BLaER1 treated with 17β-estradiol and CSF1 and Interleukin-3, amounts not matched to agents 10 nM and 100 nM (cell line): ENCODE measurements at regions not wholly inside any gene's neighbourhood (a gene's known extent, or its start where the extent isn't known, plus 50 kb on each side); places are given as distances from the start of the nearest gene placed in this dataset.

Experiments used
- H3K27ac ChIP-seq, 11 experiments: shearing (Covaris generic); formaldehyde crosslinking; 2 replicates each; pipeline ENCODE4 v1.8.1; 2022
- H3K27me3 ChIP-seq, 11 experiments: shearing (Covaris generic); formaldehyde crosslinking; 2 replicates each; pipeline ENCODE4 v1.8.1; 2022
- H3K36me3 ChIP-seq, 11 experiments: shearing (Covaris generic); formaldehyde crosslinking; 2 replicates each; pipeline ENCODE4 v1.8.1; 2022
- H3K4me1 ChIP-seq, 10 experiments: shearing (Covaris generic); formaldehyde crosslinking; 2 replicates each; pipeline ENCODE4 v1.8.1; 2022
- H3K4me2 ChIP-seq, 11 experiments: shearing (Covaris generic); formaldehyde crosslinking; 2 replicates each; pipeline ENCODE4 v1.8.1; 2022
- H3K4me3 ChIP-seq, 10 experiments: shearing (Covaris generic); formaldehyde crosslinking; 2 replicates each; pipeline ENCODE4 v1.8.1; 2022
- H3K9ac ChIP-seq, 11 experiments: shearing (Covaris generic); formaldehyde crosslinking; 2 replicates each; pipeline ENCODE4 v1.8.1; 2022
- H3K9me3 ChIP-seq, 11 experiments: shearing (Covaris generic); formaldehyde crosslinking; replicated peaks in 1 of 11; 2 replicates each; pipeline ENCODE4 v1.8.1; 2022
- H4K20me1 ChIP-seq, 11 experiments: shearing (Covaris generic); formaldehyde crosslinking; 2 replicates each; pipeline ENCODE4 v1.8.1; 2022
- Cebpa-rat ChIP-seq, 11 experiments: shearing (Covaris generic); IDR thresholded peaks; 2 replicates each; pipeline ENCODE4 v1.8.1; 2022

DNA sequence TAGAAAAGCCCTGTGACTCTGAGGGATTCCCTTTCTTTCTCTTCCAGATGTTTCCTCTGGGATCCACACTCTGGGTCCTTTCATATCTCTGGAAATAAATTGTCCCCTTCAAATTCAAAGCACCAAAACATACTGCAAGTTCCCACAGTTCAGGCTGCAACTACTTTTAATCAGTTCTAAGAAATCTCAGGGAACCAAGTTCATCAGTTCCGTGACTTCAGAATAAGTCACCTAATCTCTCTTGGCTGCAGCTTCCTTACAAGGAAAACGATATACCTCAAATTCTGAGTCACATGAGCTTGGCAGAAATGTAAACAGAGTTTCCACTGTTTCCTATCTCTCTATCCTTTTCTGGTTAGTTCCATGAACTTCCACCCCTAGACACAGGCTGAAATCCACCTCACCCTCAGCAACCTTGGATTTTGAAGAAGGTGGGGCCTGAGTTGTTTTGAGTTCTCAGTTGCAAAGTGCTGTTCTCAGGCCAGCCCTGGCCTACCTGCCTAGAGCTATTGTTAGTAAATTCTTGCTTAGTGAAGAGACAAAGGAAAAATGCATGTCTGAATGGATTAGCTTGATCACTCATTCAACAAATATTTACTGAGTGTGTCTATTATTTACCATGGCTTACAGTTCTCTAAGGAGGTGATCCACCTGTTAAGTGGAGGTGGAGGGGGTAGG lies 59.3 kb upstream of the IL6 start:
- Histone ChIP-seq H3K4me1 (peaks cover 12 to 98% (median 32%) of the 10 kb centered on the region in 10 experiments), H3K27ac (no peak overlapping the region), H4K20me1 (no peaks in the 10 kb centered on the region), H3K9me3 (peaks cover 0 to 22% (median 14%) of the 10 kb centered on the region in 11 experiments; a peak in 15 of 22 replicates), H3K27me3 (no peaks in the 10 kb centered on the region), H3K36me3 (no peaks in the 10 kb centered on the region), H3K4me3 (no peak overlapping the region), H3K4me2 (peak overlapping the region in 4 of 11 experiments; percentile 76 to 93 (median 84); a peak in 7 of 22 replicates), H3K9ac (no peak overlapping the region)
- TF ChIP-seq Cebpa-rat (IDR thresholded peaks at IDR 0.05), result no peak

DNA sequence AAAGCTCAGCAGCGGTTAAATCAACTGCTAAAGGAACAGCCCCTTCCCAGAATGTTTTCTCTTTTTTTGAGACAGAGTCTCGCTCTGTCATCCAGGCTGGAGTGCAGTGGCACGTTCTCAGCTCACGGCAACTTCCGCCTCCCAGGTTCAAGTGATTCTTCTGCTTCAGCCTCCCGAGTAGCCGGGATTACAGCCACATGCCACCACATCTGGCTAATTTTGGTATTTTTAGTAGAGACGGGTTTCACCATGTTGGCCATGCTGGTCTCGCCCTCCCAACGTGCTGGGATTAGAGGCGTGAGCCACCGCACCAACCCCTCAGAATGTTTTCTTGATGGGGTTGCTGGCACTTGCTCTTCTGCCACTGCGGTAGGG lies 59.8 kb upstream of the IL6 start:
- peak overlapping the region in 4 of 11 experiments; percentile 76 to 93 (median 84); a peak in 8 of 22 replicates for H3K4me2 ChIP-seq

DNA sequence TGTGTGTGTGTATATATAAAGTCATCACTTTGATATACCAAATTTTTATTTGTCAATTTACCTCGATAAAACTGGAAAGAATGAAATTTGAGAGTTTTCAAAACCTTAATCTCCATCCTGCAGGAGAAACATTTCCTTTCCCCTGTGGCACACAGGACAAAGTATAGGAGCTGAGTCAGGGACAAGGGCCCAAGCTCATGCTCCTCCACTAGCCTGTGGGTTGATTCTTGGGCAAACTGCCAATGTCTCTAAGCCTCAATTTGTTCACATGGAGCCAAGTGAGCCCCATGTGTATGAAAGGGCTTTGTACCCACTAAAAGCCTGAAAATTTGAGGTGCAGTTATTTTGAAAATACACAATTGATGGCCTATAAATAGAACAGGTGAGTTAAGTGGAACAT lies 60.3 kb upstream of the IL6 start:
- Histone ChIP-seq H3K4me1 (peaks cover 12 to 98% (median 32%) of the 10 kb centered on the region in 10 experiments), H3K9ac (no peak overlapping the region)
- no peak for TF ChIP-seq Cebpa-rat (IDR thresholded peaks at IDR 0.05)

More for the DNA sequence above, 59.8 kb upstream of the IL6 start:
- no peak overlapping the region for H3K27ac ChIP-seq
- no peak for TF ChIP-seq Cebpa-rat (IDR thresholded peaks at IDR 0.05)
- no peak overlapping the region for H3K9ac ChIP-seq
- no peaks in the 10 kb centered on the region for H3K36me3 ChIP-seq
- peaks cover 0 to 22% (median 14%) of the 10 kb centered on the region in 11 experiments; a peak in 15 of 22 replicates for H3K9me3 ChIP-seq
- peaks cover 12 to 98% (median 32%) of the 10 kb centered on the region in 10 experiments for H3K4me1 ChIP-seq
- H4K20me1 ChIP-seq, result no peaks in the 10 kb centered on the region
- H3K27me3 ChIP-seq, result no peaks in the 10 kb centered on the region
- H3K4me3 ChIP-seq, result no peak overlapping the region

GRCh38 chr7:22665923-22666322 lies 61.1 kb upstream of the IL6 start:
- Histone ChIP-seq H3K4me1 (peaks cover 14 to 98% (median 36%) of the 10 kb centered on the region in 10 experiments), H3K4me2 (peak overlapping the region in 4 of 11 experiments; percentile 76 to 93 (median 84); a peak in 8 of 22 replicates), H3K36me3 (no peaks in the 10 kb centered on the region), H3K4me3 (no peak overlapping the region), H3K27ac (peak overlapping the region in 6 of 11 experiments; percentile 30 to 97 (median 84); a peak in 10 of 22 replicates), H3K9ac (no peak overlapping the region; a peak in 2 of 22 replicates), H3K9me3 (peaks cover 0 to 22% (median 14%) of the 10 kb centered on the region in 11 experiments; a peak in 15 of 22 replicates), H4K20me1 (no peaks in the 10 kb centered on the region), H3K27me3 (no peaks in the 10 kb centered on the region)
- peak in 4 of 11 experiments; percentile 24 to 64 (median 40); a peak in 2 of 22 replicates for TF ChIP-seq Cebpa-rat (IDR thresholded peaks at IDR 0.05)

More for the DNA sequence above, 60.3 kb upstream of the IL6 start:
- no peaks in the 10 kb centered on the region for H4K20me1 ChIP-seq
- H3K4me3 ChIP-seq, result no peak overlapping the region
- H3K36me3 ChIP-seq, result no peaks in the 10 kb centered on the region
- H3K4me2 ChIP-seq, result peak overlapping the region in 4 of 11 experiments; percentile 76 to 93 (median 84); a peak in 8 of 22 replicates
- peak overlapping the region in 1 of 11 experiments; percentile 87; a peak in 1 of 22 replicates for H3K27ac ChIP-seq
- peaks cover 0 to 22% (median 14%) of the 10 kb centered on the region in 11 experiments; a peak in 15 of 22 replicates for H3K9me3 ChIP-seq
- no peaks in the 10 kb centered on the region for H3K27me3 ChIP-seq

DNA sequence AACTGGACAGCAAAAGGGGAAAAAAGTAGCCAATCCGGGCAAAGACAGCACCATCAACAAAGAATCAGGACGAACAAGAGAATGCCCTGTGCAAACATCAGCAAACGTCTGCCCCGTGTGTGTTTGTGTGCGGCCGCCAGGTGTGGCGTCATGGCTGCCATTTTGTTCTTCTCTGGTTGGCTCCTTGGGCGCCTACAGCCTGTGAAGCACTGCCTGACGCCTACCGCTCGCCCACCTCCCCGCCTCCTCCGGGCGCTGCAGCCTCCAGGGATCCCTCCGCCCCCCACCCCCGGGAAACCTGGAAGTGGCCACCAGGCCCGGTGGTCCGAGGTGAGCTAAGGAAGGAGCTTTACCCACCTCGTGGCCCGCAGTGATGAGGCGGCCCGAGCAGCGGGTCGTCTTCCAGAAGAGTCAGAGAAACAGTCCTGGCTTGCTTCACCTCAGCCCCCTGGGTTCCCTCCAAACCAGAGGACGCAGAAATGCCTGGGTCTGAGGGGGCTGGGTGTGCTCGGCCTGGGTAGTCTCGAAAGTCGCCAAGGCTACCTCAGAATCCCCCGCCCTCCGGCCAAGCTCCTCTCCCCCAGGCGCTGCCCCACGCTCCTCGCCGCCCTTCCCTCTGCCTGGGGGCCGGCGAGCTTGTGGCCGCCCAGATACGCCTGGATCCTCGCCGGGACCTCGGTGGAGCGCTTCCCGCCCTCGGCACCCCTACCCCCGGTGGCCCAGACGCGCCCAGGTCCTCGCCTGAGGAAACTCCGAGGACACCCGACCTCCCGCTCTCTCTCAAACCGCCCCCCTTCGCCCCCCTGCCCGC lies 61.8 kb upstream of the IL6 start:
- Histone ChIP-seq H3K36me3 (no peaks in the 10 kb centered on the region), H3K4me3 (no peak overlapping the region), H3K4me2 (peak overlapping the region in 4 of 11 experiments; percentile 76 to 93 (median 84); a peak in 8 of 22 replicates), H4K20me1 (no peaks in the 10 kb centered on the region), H3K4me1 (peaks cover 14 to 98% (median 36%) of the 10 kb centered on the region in 10 experiments), H3K27me3 (no peaks in the 10 kb centered on the region), H3K9ac (peak overlapping the region in 1 of 11 experiments; percentile 21; a peak in 3 of 22 replicates), H3K27ac (peak overlapping the region in 6 of 11 experiments; percentile 30 to 97 (median 84); a peak in 11 of 22 replicates), H3K9me3 (peaks cover 0 to 22% (median 14%) of the 10 kb centered on the region in 11 experiments; a peak in 16 of 22 replicates)
- no peak for TF ChIP-seq Cebpa-rat (IDR thresholded peaks at IDR 0.05)

GRCh38 chr7:22663721-22664120 lies 63.3 kb upstream of the IL6 start:
- Histone ChIP-seq H3K4me1 (peaks cover 14 to 100% (median 36%) of the 10 kb centered on the region in 10 experiments), H3K9ac (peak overlapping the region in 4 of 11 experiments; percentile 64 to 85 (median 70); a peak in 8 of 22 replicates), H3K4me3 (no peak overlapping the region), H3K36me3 (no peaks in the 10 kb centered on the region), H3K27ac (peak overlapping the region in 7 of 11 experiments; percentile 12 to 97 (median 81); a peak in 12 of 22 replicates), H4K20me1 (no peaks in the 10 kb centered on the region), H3K4me2 (peak overlapping the region in 7 of 11 experiments; percentile 60 to 93 (median 84); a peak in 13 of 22 replicates), H3K9me3 (peaks cover 0 to 30% (median 14%) of the 10 kb centered on the region in 11 experiments; a peak in 16 of 22 replicates), H3K27me3 (no peaks in the 10 kb centered on the region)
- no peak for TF ChIP-seq Cebpa-rat (IDR thresholded peaks at IDR 0.05)

DNA sequence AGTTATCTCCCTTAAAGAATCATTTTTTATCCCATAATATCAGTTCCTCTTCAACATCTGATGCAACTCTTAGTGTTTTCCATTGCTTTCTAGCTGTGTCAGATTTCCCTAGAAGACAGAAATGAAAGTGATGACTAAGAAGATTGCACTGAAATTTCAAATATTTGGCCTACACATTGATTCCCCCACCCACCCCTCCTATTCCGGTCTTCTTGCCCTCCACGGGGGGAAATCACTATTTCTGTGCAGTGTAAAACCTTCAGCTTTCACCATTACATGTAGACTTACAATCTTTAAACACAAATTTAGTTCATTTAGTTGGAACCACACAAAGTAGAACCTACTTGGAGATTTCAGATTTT lies 63.7 kb upstream of the IL6 start:
- Histone ChIP-seq H3K27me3 (no peaks in the 10 kb centered on the region), H3K4me2 (peak overlapping the region in 9 of 11 experiments; percentile 49 to 93 (median 76); a peak in 15 of 22 replicates), H3K27ac (peak overlapping the region in 9 of 11 experiments; percentile 9 to 97 (median 80); a peak in 15 of 22 replicates), H4K20me1 (no peaks in the 10 kb centered on the region), H3K4me1 (peaks cover 14 to 100% (median 36%) of the 10 kb centered on the region in 10 experiments), H3K36me3 (no peaks in the 10 kb centered on the region), H3K4me3 (no peak overlapping the region), H3K9me3 (peaks cover 0 to 34% (median 14%) of the 10 kb centered on the region in 11 experiments; a peak in 16 of 22 replicates), H3K9ac (peak overlapping the region in 6 of 11 experiments; percentile 47 to 85 (median 67); a peak in 11 of 22 replicates)
- TF ChIP-seq Cebpa-rat (IDR thresholded peaks at IDR 0.05), result peak in 4 of 11 experiments; percentile 46 to 85 (median 64); a peak in 6 of 22 replicates

DNA sequence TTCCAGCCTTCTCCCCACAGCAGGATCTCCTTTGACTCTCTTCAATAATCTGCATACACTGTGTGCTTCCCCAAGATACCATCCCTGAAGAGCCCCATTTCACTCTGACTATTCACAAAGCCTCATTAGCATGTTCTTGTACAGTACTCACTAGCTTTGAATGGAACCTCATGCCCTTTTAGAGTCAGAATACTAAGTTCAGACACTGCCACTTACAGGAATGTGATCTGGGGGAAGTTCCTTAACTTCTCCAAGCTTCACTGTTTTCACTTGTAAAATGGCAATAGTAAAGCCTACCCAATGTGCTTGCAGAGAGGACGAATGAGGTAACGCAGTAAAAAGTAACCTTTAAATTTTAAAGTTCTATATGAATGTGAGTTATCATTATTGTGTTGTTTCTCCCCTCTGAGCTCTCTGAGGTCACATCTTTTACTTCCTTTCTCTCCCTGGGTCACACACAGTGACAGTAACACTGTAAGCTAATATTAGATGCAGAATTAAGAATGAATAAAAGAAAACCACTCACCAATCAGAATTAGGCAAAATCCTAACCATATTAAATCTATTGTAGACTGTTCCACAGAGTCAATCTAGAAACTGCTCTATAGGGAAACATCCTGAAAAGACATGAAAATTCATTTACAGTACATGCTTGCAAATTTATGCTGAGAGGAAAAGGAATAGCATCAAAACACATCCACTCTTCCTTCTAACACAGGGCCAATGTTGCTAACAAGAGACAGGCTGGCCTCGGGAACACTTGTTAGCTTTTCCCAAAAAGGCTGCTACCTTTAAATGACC lies 64.2 kb upstream of the IL6 start:
- peaks cover 14 to 100% (median 36%) of the 10 kb centered on the region in 10 experiments for H3K4me1 ChIP-seq
- H3K27ac ChIP-seq, result peak overlapping the region in 9 of 11 experiments; percentile 9 to 97 (median 80); a peak in 15 of 22 replicates
- H3K27me3 ChIP-seq, result no peaks in the 10 kb centered on the region
- H3K4me3 ChIP-seq, result 0 out of 20 replicates have a peak overlapping the region, but pooled peaks of 1 of the 10 experiments have one; percentile 25
- H4K20me1 ChIP-seq, result no peaks in the 10 kb centered on the region
- H3K9ac ChIP-seq, result peak overlapping the region in 6 of 11 experiments; percentile 47 to 85 (median 67); a peak in 11 of 22 replicates
- peaks cover 0 to 39% (median 17%) of the 10 kb centered on the region in 11 experiments; a peak in 16 of 22 replicates for H3K9me3 ChIP-seq
- no peaks in the 10 kb centered on the region for H3K36me3 ChIP-seq
- peak overlapping the region; percentile 49 to 93 (median 71) for H3K4me2 ChIP-seq
- TF ChIP-seq Cebpa-rat (IDR thresholded peaks at IDR 0.05), result no peak
